ENCODE measurements at regions not wholly inside any gene's neighbourhood (a gene's known extent, or its start where the extent isn't known, plus 50 kb on each side); places are given as distances from the start of the nearest gene placed in this dataset.

DNA sequence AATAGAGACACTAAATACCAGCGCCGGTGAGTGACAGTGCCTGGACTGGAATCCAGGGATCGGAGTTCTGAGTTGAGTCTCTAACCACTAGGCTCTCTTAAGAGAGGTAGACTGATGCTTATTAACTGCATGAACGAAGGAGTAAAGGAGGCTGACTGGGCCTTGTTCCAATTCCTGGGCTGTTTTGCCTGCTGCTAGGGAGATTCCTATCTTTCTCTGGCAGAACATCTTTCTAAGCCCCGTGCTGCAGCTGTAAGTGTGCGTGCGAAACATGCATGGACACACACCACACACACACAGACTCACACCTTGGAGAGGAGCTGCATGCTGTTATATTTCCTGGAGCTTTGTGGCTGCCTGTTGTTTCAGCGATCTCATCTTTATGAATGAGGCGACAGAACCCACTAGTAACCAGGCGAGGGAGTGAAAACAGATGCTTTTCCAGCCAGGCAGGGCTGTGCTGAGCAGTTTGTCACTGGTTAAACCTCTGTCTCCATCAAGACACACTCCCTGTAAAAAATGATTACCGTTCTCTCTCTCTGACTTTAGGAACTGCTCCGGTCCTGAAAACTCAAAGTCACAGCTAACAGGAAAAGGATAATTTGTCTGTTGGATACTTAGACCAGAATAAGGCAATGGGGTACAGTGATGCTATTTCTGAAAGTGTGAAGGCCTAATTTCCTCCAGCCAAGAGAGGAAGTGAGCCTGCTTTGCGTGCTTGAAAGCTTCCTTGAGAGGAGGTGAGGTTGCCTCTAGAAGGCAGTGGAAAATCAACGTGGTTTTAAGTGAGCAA, 157.4 kb upstream of the ZNF217 start:
- peak; percentile 95 for DNase-seq (ENCODE audit: low read depth, low spot score)
- peak overlapping the region; percentile 99 for H3K27ac ChIP-seq
- H3K36me3 ChIP-seq (ENCODE audit: insufficient read depth, low read length) = no peaks in the 10 kb centered on the region
- TF ChIP-seq EZH2 (IDR thresholded peaks at IDR 0.05) (no peak), FOXP2 (optimal IDR thresholded peaks at IDR 0.05; ENCODE audit: control extremely low read depth, extremely low read length, insufficient read depth) (peak; percentile 99)
- peak overlapping the region; percentile 60 for H3K9ac ChIP-seq (ENCODE audit: insufficient read length)
- H3K9me3 ChIP-seq (ENCODE audit: low read depth, low read length) = no peaks in the 10 kb centered on the region
- peak overlapping the region; percentile 71 for H3K4me3 ChIP-seq

DNA sequence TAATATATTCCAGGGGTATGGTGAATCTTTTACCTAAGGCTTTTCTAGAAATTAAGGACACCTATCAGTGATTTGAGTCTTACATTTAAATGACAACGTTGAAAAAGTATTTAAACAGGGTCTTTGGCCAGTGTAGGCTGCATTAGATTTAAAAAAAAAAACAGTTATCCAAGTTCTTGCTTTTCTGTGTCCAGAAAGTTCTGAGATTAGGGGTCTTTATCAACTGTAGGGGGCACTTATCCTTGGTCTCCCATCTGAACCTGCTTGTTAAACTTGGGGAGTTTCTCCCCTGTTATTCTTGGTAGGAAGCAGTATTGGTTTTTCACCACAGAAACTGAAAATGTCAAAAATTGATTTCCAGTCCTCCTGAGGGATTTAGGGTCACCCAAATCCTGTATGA, 155.9 kb upstream of the ZNF217 start:
- Histone ChIP-seq H3K27ac (peak overlapping the region; percentile 99; the same call in 1 of the 2 replicates), H3K36me3 (ENCODE audit: insufficient read depth, low read length) (no peaks in the 10 kb centered on the region), H3K4me3 (no peak overlapping the region), H3K9ac (ENCODE audit: insufficient read length) (no peak overlapping the region), H3K9me3 (ENCODE audit: low read depth, low read length) (no peaks in the 10 kb centered on the region)
- no peak for DNase-seq (ENCODE audit: low read depth, low spot score)
- TF ChIP-seq FOXP2 (optimal IDR thresholded peaks at IDR 0.05; ENCODE audit: control extremely low read depth, extremely low read length, insufficient read depth) (no peak), POLR2AphosphoS5 (IDR thresholded peaks at IDR 0.05; ENCODE audit: borderline replicate concordance, low read depth, low read length) (no peak), EZH2 (IDR thresholded peaks at IDR 0.05) (no peak)

DNA sequence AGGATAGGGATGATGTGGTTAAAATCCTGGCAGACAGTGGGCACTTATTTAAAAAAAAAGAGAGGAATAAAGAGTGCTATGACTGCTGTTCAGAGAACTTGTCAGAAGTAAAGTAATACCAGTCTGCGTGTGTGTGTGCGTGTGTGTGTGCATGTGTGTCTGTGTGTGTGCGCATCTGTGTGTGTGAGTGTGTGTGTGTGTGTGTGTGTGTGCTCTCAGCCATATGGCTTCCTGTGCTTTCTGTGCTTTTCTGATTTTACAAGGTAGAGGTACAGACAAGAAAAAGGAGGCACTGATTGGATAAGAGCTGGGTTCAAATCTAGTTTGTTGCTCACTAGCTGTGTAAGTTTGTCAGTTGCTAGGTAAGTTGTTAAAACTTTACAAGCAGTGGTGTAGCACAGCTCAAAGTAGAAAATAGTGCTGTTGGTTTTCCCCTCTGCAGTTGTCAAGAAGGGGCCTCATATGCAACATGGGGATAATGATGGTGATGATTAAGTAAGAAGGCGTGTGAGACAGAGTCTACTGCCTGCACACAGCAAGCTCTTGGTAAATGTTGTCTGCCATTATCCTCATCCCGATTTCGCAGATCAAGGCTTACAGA, 155.3 kb upstream of the ZNF217 start:
- H3K9ac ChIP-seq (ENCODE audit: insufficient read length) = no peak overlapping the region
- no peaks in the 10 kb centered on the region for H3K36me3 ChIP-seq (ENCODE audit: insufficient read depth, low read length)
- no peak overlapping the region for H3K4me3 ChIP-seq
- no peaks in the 10 kb centered on the region for H3K9me3 ChIP-seq (ENCODE audit: low read depth, low read length)
- no peak for TF ChIP-seq POLR2AphosphoS5 (IDR thresholded peaks at IDR 0.05; ENCODE audit: borderline replicate concordance, low read depth, low read length)
- TF ChIP-seq EZH2 (IDR thresholded peaks at IDR 0.05) = no peak
- no peak for DNase-seq (ENCODE audit: low read depth, low spot score)
- H3K27ac ChIP-seq = no peak overlapping the region

DNA sequence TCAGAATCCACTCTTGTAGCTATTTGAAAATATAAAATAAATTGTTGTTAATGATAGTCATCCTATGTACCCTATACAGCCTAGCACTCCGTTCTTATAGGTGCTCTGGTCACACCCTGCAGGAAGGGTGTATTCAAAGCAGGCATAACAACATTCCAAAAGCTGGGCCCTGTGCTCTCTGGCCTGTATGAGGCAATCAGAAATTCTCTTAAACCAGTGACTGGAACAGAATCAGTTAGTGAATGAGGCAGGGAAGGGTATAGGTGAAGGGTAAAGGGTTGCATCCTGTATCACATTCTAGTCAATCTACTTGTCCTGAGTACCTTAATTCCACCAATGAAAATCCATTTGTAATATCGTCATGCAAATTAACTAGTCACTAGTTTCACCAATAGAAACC, 154.5 kb upstream of the ZNF217 start:
- TF ChIP-seq FOXP2 (optimal IDR thresholded peaks at IDR 0.05; ENCODE audit: control extremely low read depth, extremely low read length, insufficient read depth) = no peak
- no peak for TF ChIP-seq EZH2 (IDR thresholded peaks at IDR 0.05)
- TF ChIP-seq POLR2AphosphoS5 (IDR thresholded peaks at IDR 0.05; ENCODE audit: borderline replicate concordance, low read depth, low read length) = no peak
- Histone ChIP-seq H3K27ac (no peak overlapping the region), H3K9me3 (ENCODE audit: low read depth, low read length) (no peaks in the 10 kb centered on the region), H3K36me3 (ENCODE audit: insufficient read depth, low read length) (no peaks in the 10 kb centered on the region), H3K4me3 (no peak overlapping the region), H3K9ac (ENCODE audit: insufficient read length) (no peak overlapping the region)
- no peak for DNase-seq (ENCODE audit: low read depth, low spot score)

DNA sequence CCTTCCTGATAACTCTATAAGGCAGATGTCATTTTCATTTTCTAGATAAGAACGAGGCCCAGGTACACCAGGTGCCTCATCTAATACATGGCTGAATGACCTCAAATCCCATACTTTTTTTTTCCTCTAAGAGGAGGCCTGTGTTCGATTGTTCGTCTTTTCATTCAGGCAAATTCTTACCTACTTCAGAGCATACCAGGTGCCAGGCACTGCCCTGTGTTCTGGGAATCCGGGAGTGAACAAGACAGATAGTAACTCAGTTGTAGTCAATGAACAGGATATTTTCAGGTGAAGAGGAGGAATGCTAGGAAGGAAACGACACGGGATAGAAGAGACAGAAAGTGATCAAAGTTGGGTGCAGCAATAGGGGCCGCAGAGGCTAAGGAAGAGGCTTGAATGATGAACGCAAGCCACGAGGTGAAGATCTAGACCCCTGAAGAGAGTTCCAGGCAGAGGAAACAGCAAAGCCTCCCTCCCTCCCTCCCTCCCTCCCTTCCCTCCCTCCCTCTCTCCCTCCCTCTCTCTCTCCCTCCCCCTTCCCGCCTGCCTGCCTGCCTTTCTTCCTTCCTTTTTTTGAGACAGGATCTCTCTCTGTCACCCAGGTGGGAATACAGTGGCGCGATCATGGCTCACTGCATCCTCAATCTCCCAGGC, 150.1 kb upstream of the ZNF217 start:
- no peak overlapping the region for H3K9ac ChIP-seq (ENCODE audit: insufficient read length)
- TF ChIP-seq POLR2AphosphoS5 (IDR thresholded peaks at IDR 0.05; ENCODE audit: borderline replicate concordance, low read depth, low read length) (no peak), FOXP2 (optimal IDR thresholded peaks at IDR 0.05; ENCODE audit: control extremely low read depth, extremely low read length, insufficient read depth) (no peak), EZH2 (IDR thresholded peaks at IDR 0.05) (no peak)
- no peaks in the 10 kb centered on the region for H3K9me3 ChIP-seq (ENCODE audit: low read depth, low read length)
- H3K36me3 ChIP-seq (ENCODE audit: insufficient read depth, low read length) = no peaks in the 10 kb centered on the region
- H3K4me3 ChIP-seq = no peak overlapping the region
- DNase-seq (ENCODE audit: low read depth, low spot score) = no peak
- H3K27ac ChIP-seq = no peak overlapping the region

DNA sequence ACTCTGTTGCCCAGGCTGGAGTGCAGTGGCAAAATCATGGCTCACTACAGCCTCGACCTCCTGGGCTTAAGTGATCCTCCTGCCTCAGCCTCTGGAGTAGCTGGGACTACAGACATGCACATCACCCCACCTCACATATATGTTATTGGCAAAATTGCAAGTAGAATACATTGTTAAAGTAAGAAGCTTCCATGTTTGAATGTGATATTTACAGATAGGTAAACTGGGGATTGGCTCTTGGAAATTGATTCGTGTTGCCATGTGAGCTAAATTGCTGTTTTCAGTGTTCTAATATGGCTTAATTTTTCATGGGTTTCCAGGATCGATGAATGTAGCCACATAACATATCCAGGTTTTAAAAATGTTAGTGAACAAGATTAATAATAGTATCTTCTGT, 149.0 kb upstream of the ZNF217 start:
- TF ChIP-seq FOXP2 (optimal IDR thresholded peaks at IDR 0.05; ENCODE audit: control extremely low read depth, extremely low read length, insufficient read depth) (no peak), EZH2 (IDR thresholded peaks at IDR 0.05) (no peak), POLR2AphosphoS5 (IDR thresholded peaks at IDR 0.05; ENCODE audit: borderline replicate concordance, low read depth, low read length) (no peak)
- DNase-seq (ENCODE audit: low read depth, low spot score) = no peak
- Histone ChIP-seq H3K4me3 (no peak overlapping the region), H3K9me3 (ENCODE audit: low read depth, low read length) (no peaks in the 10 kb centered on the region), H3K9ac (ENCODE audit: insufficient read length) (no peak overlapping the region), H3K27ac (no peak overlapping the region), H3K36me3 (ENCODE audit: insufficient read depth, low read length) (no peaks in the 10 kb centered on the region)

DNA sequence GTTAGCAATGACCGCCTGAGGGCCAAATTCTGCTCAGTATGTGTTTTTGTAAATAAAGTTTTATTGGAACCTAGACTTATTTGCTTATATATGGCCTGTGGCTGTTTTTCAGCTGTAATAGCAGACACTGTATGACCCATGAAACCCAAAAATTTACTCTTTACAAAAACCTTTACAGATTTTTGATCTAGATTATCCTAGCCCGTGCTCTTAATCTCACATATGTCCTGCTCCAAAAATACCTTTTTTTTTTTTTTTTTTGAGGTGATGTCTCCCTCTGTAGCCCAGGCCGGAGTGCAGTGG, 148.0 kb upstream of the ZNF217 start:
- DNase-seq (ENCODE audit: low read depth, low spot score) = no peak
- Histone ChIP-seq H3K36me3 (ENCODE audit: insufficient read depth, low read length) (no peaks in the 10 kb centered on the region), H3K27ac (no peak overlapping the region), H3K9ac (ENCODE audit: insufficient read length) (no peak overlapping the region), H3K4me3 (no peak overlapping the region), H3K9me3 (ENCODE audit: low read depth, low read length) (no peaks in the 10 kb centered on the region)
- TF ChIP-seq POLR2AphosphoS5 (IDR thresholded peaks at IDR 0.05; ENCODE audit: borderline replicate concordance, low read depth, low read length) (no peak), FOXP2 (optimal IDR thresholded peaks at IDR 0.05; ENCODE audit: control extremely low read depth, extremely low read length, insufficient read depth) (no peak), EZH2 (IDR thresholded peaks at IDR 0.05) (no peak)

DNA sequence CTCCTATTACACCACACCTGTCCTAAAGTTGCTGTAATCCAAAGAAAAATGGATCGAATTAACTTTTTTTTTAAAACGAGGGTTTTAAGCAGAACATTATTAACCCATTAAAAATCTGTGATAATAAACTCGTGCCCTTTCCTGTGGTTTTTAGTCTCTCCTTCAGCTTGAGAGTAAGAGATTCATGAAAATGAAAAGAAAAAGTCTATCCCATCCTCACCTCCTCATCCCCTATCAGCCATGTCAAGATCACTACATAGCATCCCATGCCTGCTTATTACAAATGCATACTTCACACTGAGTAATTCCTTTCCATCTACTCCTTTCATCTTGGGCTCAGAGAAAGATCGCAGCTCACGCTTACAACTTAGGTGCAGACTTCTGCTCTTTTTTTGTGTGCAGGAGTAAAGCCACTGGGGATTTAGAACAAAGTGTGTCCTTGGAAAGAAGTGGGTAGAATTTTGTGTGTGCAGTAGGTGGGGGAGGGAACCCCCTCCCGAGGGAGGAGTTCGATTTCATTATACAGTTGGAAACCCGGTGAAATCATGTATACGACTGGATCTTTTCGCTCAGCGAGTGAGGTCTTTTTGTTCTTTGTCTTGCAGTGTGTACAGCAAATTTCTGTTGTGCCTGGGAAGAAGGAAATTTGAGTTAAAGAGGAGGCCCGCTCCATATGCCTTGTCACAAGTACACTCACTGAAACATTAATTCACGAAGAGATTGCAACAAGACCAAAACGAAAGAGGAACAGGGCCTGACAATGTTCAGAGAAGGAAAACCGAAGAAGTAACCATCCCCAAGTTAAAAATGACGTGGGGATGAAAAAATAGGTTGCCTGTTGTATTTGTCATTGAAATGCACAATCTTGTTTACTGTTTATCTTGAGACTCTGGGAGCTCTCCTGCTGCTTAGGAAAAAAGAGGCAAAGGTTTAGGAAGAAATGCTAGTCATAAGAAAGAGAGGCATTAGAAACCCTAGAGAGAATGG, 146.5 kb upstream of the ZNF217 start:
- no peaks in the 10 kb centered on the region for H3K36me3 ChIP-seq (ENCODE audit: insufficient read depth, low read length)
- peak overlapping the region; percentile 91 for H3K27ac ChIP-seq
- no peak for DNase-seq (ENCODE audit: low read depth, low spot score)
- TF ChIP-seq FOXP2 (optimal IDR thresholded peaks at IDR 0.05; ENCODE audit: control extremely low read depth, extremely low read length, insufficient read depth) (no peak), EZH2 (IDR thresholded peaks at IDR 0.05) (no peak), POLR2AphosphoS5 (IDR thresholded peaks at IDR 0.05; ENCODE audit: borderline replicate concordance, low read depth, low read length) (no peak)
- no peaks in the 10 kb centered on the region for H3K9me3 ChIP-seq (ENCODE audit: low read depth, low read length)
- H3K9ac ChIP-seq (ENCODE audit: insufficient read length) = peak overlapping the region; percentile 70
- H3K4me3 ChIP-seq = peak overlapping the region; percentile 70

Measured in SK-N-MC (cell line).